ENCODE measurements at regions not wholly inside any gene's neighbourhood (a gene's known extent, or its start where the extent isn't known, plus 50 kb on each side); places are given as distances from the start of the nearest gene placed in this dataset.

DNA sequence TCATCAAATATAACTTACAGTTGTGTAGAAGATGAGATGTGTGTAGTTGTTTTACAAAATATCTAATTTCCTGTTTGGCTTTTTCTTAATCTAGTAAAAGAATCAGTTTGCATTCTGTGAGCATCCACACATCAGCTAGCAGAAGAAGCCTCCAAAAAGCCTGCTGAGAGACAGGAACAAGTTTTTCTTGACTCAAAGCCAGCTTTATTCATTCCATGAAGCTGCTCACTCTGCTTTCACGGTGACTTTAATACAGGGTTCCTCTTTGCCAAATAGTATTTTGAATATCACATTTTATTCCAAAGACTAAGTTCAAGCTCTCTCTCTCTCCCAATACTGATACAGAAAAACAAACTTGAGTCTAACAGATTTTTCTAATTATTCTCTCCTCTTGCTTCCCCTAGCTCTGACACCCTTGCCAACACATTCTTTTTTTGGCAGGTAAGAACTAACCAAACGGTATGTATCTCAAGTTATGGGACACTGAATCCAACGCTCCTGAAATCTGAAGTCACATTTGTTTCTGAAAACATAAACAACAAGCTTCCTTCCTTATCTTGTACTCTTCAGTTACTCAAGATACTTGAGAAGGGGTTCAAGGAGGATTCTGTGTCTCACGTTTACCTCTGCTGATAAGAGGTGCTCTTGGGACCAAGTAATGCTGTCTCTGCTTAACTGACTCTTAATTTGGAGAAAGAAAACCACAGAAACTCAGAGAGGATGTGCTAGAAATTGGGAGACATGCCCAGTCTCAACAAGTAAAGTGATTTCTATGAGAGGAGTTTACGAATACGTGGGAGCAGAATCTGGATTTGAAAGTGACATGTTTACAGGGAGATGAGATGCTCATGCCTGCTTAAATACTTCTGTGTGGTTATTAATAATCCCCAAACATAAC lies 184.2 kb upstream of the SPTLC3 start:
- no peak overlapping the region for H3K27ac ChIP-seq (replicated peaks in 1 of 4)
- H3K4me3 ChIP-seq: no peak overlapping the region
- H3K36me3 ChIP-seq: no peaks in the 10 kb centered on the region
- DNase-seq (ENCODE audit: extremely low spot score): no peak
- no peak for TF ChIP-seq EP300 (IDR thresholded peaks at IDR 0.05)
- TF ChIP-seq POLR2A (IDR thresholded peaks at IDR 0.05; ENCODE audit: low read depth): no peak
- TF ChIP-seq, protein P1, sequence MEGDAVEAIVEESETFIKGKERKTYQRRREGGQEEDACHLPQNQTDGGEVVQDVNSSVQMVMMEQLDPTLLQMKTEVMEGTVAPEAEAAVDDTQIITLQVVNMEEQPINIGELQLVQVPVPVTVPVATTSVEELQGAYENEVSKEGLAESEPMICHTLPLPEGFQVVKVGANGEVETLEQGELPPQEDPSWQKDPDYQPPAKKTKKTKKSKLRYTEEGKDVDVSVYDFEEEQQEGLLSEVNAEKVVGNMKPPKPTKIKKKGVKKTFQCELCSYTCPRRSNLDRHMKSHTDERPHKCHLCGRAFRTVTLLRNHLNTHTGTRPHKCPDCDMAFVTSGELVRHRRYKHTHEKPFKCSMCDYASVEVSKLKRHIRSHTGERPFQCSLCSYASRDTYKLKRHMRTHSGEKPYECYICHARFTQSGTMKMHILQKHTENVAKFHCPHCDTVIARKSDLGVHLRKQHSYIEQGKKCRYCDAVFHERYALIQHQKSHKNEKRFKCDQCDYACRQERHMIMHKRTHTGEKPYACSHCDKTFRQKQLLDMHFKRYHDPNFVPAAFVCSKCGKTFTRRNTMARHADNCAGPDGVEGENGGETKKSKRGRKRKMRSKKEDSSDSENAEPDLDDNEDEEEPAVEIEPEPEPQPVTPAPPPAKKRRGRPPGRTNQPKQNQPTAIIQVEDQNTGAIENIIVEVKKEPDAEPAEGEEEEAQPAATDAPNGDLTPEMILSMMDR (IDR thresholded peaks at IDR 0.05): no peak
- TF ChIP-seq POLR2AphosphoS5 (IDR thresholded peaks at IDR 0.05): no peak
- no peaks in the 10 kb centered on the region for H3K9me3 ChIP-seq
- 30% methylated on average over 6 of the region's 6 CpGs for WGBS
- peaks cover 0 to 11% (median 2%) of the 10 kb centered on the region in 4 donors for H3K4me1 ChIP-seq
- no peaks in the 10 kb centered on the region for H3K27me3 ChIP-seq
- intact Hi-C loops (cut with DNase I): no loop called here

DNA sequence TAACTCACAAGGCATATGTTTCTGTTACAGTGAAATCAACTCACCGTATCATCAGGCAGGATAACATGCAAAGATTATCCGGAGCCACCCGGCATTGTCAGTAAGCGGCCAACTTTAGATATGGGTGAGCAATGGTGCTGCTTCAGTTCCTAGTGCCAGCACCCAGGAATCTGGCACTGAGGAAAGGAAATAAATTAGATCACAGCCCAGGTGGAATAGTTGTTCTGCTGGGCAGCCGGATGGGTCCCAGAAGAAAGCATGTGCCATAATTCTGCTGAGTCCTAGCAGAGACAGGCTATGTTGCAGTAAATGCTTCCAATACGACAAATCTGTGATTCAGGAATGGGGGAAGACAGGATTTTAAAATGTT lies 183.6 kb upstream of the SPTLC3 start:
- Histone ChIP-seq H3K27me3 (no peaks in the 10 kb centered on the region), H3K9me3 (no peaks in the 10 kb centered on the region), H3K27ac (replicated peaks in 1 of 4) (no peak overlapping the region), H3K4me1 (peaks cover 0 to 11% (median 2%) of the 10 kb centered on the region in 4 donors), H3K4me3 (no peak overlapping the region), H3K36me3 (no peaks in the 10 kb centered on the region)
- intact Hi-C loops (cut with DNase I): no loop called here
- WGBS: 78% methylated on average over 5 of the region's 6 CpGs
- no peak for DNase-seq (ENCODE audit: extremely low spot score)
- TF ChIP-seq POLR2AphosphoS5 (IDR thresholded peaks at IDR 0.05) (no peak), EP300 (IDR thresholded peaks at IDR 0.05) (no peak), POLR2A (IDR thresholded peaks at IDR 0.05; ENCODE audit: low read depth) (no peak)
- TF ChIP-seq, protein P1 (IDR thresholded peaks at IDR 0.05): no peak

DNA sequence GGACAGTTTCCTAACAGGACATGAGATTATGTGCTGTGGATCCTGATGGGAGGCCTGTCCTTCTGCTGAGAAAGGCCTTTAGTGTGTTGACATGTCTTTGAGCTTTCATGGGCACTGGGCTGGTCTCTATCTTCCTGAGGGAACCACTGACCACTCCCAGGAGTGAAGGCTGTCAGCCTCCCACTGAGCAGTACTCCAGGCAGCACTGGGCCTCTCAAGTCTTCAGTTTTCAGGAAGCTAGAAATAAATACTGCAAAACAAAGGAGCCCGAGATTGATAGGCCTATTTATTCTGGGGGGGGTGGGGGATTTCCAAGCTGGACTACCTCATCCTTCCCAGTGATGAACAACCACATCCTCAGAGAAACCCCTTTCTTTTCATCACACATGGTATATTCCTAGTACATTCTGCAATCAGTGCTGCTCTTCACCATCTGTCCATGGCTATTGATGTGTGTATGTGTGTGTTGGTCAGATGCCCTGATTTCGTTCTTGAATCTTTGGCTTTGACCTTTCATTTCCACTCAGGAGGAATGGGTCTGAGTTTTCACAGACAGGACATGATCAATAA lies 180.9 kb upstream of the SPTLC3 start:
- intact Hi-C loops (cut with DNase I): no loop called here
- WGBS: 32% methylated on average over 2 of the region's 2 CpGs

DNA sequence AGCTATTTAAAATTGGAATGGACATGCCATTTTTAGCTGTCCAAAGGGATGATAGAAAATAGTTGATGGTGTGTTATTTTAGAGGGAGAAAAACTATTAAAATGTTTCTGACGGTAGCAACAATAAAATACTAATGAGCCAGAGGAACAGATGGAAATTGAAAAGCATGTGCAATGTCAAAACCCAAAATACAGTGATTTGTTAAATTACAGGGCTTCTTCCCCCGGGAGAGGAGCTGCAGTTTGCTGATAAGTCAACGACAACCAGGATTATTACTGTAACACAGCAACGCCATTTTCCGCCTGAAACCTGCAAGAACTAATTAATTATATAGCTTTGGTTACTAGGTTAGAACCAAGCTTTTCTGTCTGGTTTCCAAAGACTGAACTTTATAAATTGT lies 179.6 kb upstream of the SPTLC3 start:
- H3K4me1 ChIP-seq: peaks cover 0 to 3% (median under 1%) of the 10 kb centered on the region in 4 donors
- intact Hi-C loops (cut with DNase I): no loop called here
- no peak overlapping the region for H3K4me3 ChIP-seq
- H3K36me3 ChIP-seq: no peaks in the 10 kb centered on the region
- no peak overlapping the region for H3K27ac ChIP-seq (replicated peaks in 1 of 4)
- H3K9me3 ChIP-seq: no peaks in the 10 kb centered on the region
- TF ChIP-seq POLR2AphosphoS5 (IDR thresholded peaks at IDR 0.05) (no peak), POLR2A (IDR thresholded peaks at IDR 0.05; ENCODE audit: low read depth) (no peak)
- DNase-seq (ENCODE audit: extremely low spot score): no peak
- H3K27me3 ChIP-seq: peaks cover 0 to 3% (median 0%) of the 10 kb centered on the region in 4 donors
- WGBS: 57% methylated on average over 5 of the region's 5 CpGs

More for the DNA sequence above, 180.9 kb upstream of the SPTLC3 start:
- Histone ChIP-seq H3K27me3 (no peaks in the 10 kb centered on the region), H3K27ac (replicated peaks in 1 of 4) (no peak overlapping the region), H3K4me3 (no peak overlapping the region), H3K36me3 (no peaks in the 10 kb centered on the region), H3K4me1 (peaks cover 0 to 11% (median 2%) of the 10 kb centered on the region in 4 donors), H3K9me3 (no peaks in the 10 kb centered on the region)
- no peak for DNase-seq (ENCODE audit: extremely low spot score)
- TF ChIP-seq POLR2AphosphoS5 (IDR thresholded peaks at IDR 0.05): no peak
- TF ChIP-seq, protein P1 (IDR thresholded peaks at IDR 0.05): no peak
- no peak for TF ChIP-seq EP300 (IDR thresholded peaks at IDR 0.05)
- no peak for TF ChIP-seq POLR2A (IDR thresholded peaks at IDR 0.05; ENCODE audit: low read depth)

DNA sequence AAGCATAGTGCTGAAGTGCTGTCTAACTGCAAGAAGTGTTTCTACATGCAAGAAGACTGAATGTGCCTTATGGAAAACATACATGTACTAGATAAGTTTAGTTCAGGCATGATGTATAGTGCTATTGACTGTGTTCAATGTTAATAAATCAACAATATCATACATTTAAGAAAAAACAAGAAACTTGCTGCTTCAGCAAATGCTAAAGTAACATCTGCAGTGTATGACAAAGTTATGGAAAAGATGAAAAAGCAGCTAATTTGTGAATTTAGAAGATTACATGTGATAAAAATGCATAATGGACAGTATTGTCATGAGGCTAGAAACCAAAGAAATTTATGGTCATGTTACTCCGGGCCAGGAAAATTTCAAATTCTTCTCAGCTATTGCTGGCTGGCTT lies 174.9 kb upstream of the SPTLC3 start:
- H3K27me3 ChIP-seq: peaks cover 0 to 3% (median 0%) of the 10 kb centered on the region in 4 donors
- no peak overlapping the region for H3K27ac ChIP-seq (replicated peaks in 1 of 4)
- no peak overlapping the region for H3K4me3 ChIP-seq
- TF ChIP-seq, protein P1 (IDR thresholded peaks at IDR 0.05): no peak
- TF ChIP-seq POLR2AphosphoS5 (IDR thresholded peaks at IDR 0.05) (no peak), POLR2A (IDR thresholded peaks at IDR 0.05; ENCODE audit: low read depth) (no peak), EP300 (IDR thresholded peaks at IDR 0.05) (no peak)
- no peaks in the 10 kb centered on the region for H3K9me3 ChIP-seq
- no peaks in the 10 kb centered on the region for H3K4me1 ChIP-seq
- H3K36me3 ChIP-seq: no peaks in the 10 kb centered on the region
- intact Hi-C loops (cut with DNase I): no loop called here
- DNase-seq (ENCODE audit: extremely low spot score): no peak
- 70% methylated on average over 1 of the region's 1 CpG for WGBS
